ENCODE measurements at regions not wholly inside any gene's neighbourhood (a gene's known extent, or its start where the extent isn't known, plus 50 kb on each side); places are given as distances from the start of the nearest gene placed in this dataset.

DNA sequence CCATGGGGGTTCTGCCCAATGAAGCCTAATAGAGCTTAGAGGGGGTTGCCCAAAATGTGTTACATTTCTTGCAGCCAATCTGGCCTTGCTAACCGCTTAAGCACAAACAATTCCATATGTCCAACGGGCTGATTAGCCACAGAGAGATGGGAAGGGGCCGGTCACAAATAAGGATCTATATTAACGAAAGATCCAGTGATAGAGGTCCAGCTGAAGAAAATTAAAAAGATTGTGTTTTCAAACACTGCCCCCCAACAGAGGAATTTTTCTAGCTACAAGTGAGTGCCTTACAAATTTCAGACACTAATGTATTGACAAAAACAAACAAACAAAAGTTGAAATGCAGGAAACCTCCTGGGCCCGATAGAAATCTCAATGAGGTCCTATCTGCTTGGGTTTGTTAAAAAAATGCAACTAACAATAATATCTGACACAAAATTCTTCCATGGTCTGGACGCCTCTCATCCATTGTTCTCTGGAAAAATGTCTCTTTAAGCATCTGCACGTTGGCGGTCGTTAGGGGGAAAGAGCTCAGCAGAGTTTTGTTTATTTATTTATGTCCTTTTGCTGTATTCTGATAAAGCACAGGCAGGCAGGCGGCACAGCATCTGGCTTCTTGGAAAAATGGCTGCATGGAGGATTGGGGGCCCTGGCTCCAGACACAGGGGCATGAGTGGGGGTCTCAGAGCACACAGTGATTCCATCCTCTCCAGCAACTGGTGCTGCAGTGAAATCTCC is 402.0 kb downstream of the RPS24 start:
- Histone ChIP-seq H3K9me3 (no peaks in the 10 kb centered on the region), H3K4me1 (peaks cover 0 to 5% (median under 1%) of the 10 kb centered on the region in 3 donors), H3K27ac (no peak overlapping the region), H3K27me3 (no peaks in the 10 kb centered on the region), H3K36me3 (no peaks in the 10 kb centered on the region), H3K4me3 (no peak overlapping the region)
- FAIRE-seq = no peak
- no peak for DNase-seq
- no peak for TF ChIP-seq CTCF (IDR thresholded peaks at IDR 0.05)
- intact Hi-C loops (cut with DNase I) = no loop called here
- ATAC-seq = no peak
- WGBS, 2 donors = 74% methylated on average over 10 of the region's 10 CpGs

GRCh38 chr10:78436222-78436573 is 402.5 kb downstream of the RPS24 start:
- Histone ChIP-seq H3K27me3 (no peaks in the 10 kb centered on the region), H3K4me1 (peaks cover 0 to 8% (median 4%) of the 10 kb centered on the region in 3 donors), H3K4me3 (no peak overlapping the region), H3K27ac (no peak overlapping the region), H3K9me3 (no peaks in the 10 kb centered on the region), H3K36me3 (no peaks in the 10 kb centered on the region)
- TF ChIP-seq CTCF (IDR thresholded peaks at IDR 0.05) = no peak
- intact Hi-C loops (cut with DNase I) = no loop called here
- DNase-seq = peak in 1 of 6 donors; percentile 38
- WGBS, 2 donors = 84 to 88% methylated on average over 6 of the region's 6 CpGs
- FAIRE-seq = no peak
- no peak for ATAC-seq

DNA sequence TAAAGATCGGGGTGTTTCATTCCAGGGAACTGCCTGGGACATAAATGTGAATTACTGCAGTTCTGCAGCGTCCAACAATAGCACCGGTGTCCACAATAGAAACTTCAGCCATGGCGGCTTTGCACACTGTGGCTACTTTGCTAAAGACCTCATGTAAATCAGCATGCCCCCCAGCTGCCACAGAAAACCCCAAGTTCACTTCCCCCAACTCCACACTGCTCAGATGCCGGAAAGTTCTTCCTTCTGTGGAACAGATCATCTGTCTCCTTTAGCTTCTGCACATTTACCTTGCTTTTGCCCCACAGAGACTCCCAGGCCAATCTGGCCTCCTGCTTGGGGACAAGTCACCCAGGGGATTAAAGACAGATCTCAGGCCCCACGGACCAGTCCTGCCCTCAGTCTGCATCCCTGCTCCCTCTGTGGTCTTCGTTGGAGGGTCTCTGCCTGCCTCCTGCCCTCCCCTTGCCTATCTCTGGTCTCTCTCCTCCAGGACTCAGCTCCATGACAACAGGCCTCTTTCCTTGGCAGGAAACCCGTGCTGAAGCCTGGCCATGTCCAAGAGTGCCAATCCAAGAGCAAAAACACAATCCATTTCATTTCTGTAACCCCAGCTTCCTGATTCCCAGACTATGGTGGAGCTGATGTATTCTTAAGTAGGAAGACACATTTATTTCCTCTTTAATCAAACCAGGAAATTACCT is 403.2 kb downstream of the RPS24 start:
- no peaks in the 10 kb centered on the region for H3K36me3 ChIP-seq
- TF ChIP-seq CTCF (IDR thresholded peaks at IDR 0.05) = no peak
- no peaks in the 10 kb centered on the region for H3K27me3 ChIP-seq
- ATAC-seq (no peak), FAIRE-seq (no peak), DNase-seq (peak in 1 of 6 donors; percentile 30)
- peaks cover 0 to 8% (median 4%) of the 10 kb centered on the region in 3 donors for H3K4me1 ChIP-seq
- intact Hi-C loops (cut with DNase I) = no loop called here
- H3K4me3 ChIP-seq = no peak overlapping the region
- H3K9me3 ChIP-seq = no peaks in the 10 kb centered on the region
- WGBS, 2 donors = 77 to 79% methylated on average over 8 of the region's 8 CpGs
- no peak overlapping the region for H3K27ac ChIP-seq

- Histone ChIP-seq H3K27me3 (no peaks in the 10 kb centered on the region), H3K9me3 (no peaks in the 10 kb centered on the region), H3K27ac (no peak overlapping the region), H3K4me3 (no peak overlapping the region), H3K36me3 (no peaks in the 10 kb centered on the region), H3K4me1 (peaks cover 0 to 8% (median 4%) of the 10 kb centered on the region in 3 donors)
- no peak for DNase-seq
- no peak for FAIRE-seq
- ATAC-seq = no peak
- TF ChIP-seq CTCF (IDR thresholded peaks at IDR 0.05) = no peak
- 85 to 96% methylated on average over 5 of the region's 5 CpGs for WGBS, 2 donors
- intact Hi-C loops (cut with DNase I) = no loop called here
These were observed 403.7 kb downstream of the RPS24 start for GRCh38 chr10:78437407-78437768.

All from pancreas (tissue), 10 donors.